IPS DF 6.9 (cell line): ENCODE measurements at regions not wholly inside any gene's neighbourhood (a gene's known extent, or its start where the extent isn't known, plus 50 kb on each side); places are given as distances from the start of the nearest gene placed in this dataset.

Source experiments
- DNase-seq: peaks from one replicate; pipeline ENCODE4 v3.0.0-alpha.2; 2013; ENCODE audit warnings: low read depth, low spot score
- H3K27ac ChIP-seq: one replicate; pipeline ENCODE4 v1.5.1; 2013; ENCODE audit warnings: low read length, control low read depth
- H3K27me3 ChIP-seq: 2 replicates; pipeline ENCODE4 v1.6.1; 2013; ENCODE audit warnings: mild to moderate bottlenecking, low read length; ENCODE audit not compliant: control insufficient read depth, insufficient read depth
- H3K36me3 ChIP-seq: 2 replicates; pipeline ENCODE4 v1.6.1; 2013; ENCODE audit warnings: low read length; ENCODE audit not compliant: control insufficient read depth, insufficient read depth
- H3K4me1 ChIP-seq: 2 replicates; pipeline ENCODE4 v1.6.1; 2013; ENCODE audit warnings: low read length; ENCODE audit not compliant: control insufficient read depth, insufficient read depth
- H3K4me3 ChIP-seq: 2 replicates; pipeline ENCODE4 v1.5.1; 2013; ENCODE audit warnings: mild to moderate bottlenecking, low read length
- H3K9me3 ChIP-seq: 2 replicates; pipeline ENCODE4 v1.6.1; 2013; ENCODE audit warnings: low read length, inconsistent platforms; ENCODE audit not compliant: control insufficient read depth, insufficient read depth
- WGBS: extraction: QIAGEN DNeasy Blood & Tissue Kit; methylation state at CpG from one replicate; pipeline ENCODE4 v1.1.7; 2013; ENCODE audit warnings: mixed read lengths, missing lambda C conversion rate; ENCODE audit not compliant: insufficient read length, insufficient coverage; 5-methylcytosine and 5-hydroxymethylcytosine counted together

DNA sequence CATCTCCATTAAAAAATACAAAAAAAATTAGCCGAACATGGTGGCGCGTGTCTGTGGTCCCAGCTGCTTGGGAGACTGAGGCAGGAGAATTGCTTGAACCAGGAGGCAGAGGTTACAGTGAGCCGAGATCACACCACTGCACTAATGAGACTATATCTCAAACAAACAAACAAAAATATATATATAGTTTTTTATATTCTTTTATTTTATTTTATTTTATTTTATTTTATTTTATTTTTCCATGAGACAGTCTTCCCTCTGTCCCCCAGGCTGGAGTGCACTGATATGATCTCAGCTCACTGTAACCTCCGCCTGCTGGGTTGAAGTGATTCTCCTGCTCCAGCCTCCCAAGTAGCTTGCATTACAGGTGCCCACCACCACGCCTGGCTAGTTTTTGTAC lies 79.5 kb downstream of the IRF2BPL start:
- Histone ChIP-seq H3K4me3 (no peak overlapping the region), H3K27ac (no peak overlapping the region), H3K9me3 (no peaks in the 10 kb centered on the region), H3K36me3 (no peaks in the 10 kb centered on the region), H3K4me1 (peaks cover 7% of the 10 kb centered on the region), H3K27me3 (no peaks in the 10 kb centered on the region)
- no peak for DNase-seq
- WGBS, result no CpG with 5 or more reads among the region's 6 CpGs

DNA sequence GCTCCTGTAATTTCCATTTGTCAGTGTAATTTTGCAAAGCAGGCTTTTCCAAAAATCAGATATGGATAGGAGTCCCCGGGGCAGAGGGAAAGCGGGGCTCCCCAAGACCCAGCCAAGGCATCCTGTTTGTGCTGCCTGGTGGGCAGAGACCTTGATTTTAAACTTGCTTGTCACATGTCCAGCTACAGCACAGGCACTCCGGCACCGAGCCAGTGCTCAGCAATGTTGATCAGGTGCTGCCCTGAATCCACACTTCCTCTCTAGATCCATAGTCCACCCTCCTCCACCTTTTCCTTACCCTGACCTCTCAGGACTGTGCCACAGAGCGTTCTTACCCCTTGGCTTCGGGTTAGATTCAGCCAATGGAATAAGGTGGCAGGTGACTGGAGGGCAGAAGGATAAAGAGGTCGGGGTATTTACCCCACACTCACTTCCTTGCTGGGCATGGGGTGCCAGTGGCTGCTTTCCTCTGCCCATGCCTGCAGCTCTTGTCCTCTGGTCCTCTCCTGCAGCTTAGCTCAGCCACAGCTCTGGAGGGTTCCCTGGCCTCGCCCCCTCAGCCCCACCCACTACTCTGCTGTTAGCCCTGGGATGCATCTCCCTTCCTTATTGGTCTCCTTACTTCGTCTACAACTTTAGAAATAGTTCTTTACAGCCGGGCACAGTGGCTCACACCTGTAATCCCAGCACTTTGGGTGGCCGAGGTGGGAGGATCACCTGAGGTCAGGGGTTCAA lies 80.1 kb downstream of the IRF2BPL start:
- WGBS, result no CpG with 5 or more reads among the region's 11 CpGs
- Histone ChIP-seq H3K27ac (no peak overlapping the region), H3K27me3 (no peaks in the 10 kb centered on the region), H3K36me3 (no peaks in the 10 kb centered on the region), H3K4me3 (no peak overlapping the region), H3K9me3 (no peaks in the 10 kb centered on the region), H3K4me1 (peaks cover 7% of the 10 kb centered on the region)
- no peak for DNase-seq

DNA sequence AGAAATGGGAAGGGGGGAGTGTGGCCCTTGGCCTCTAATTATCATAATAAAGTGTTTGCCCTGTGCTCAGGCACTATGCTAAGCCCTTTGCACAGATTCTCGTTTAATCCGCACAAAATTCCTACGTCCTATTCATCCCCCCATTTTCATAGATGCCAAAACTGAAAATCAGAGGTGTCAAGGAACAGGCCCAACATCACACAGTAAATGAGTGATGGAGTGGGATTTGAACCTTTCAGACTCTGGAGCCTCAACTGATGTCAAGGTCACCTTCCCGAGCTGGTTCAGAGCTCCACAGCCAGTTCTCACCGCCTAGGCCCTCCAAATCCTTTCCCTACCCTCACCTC lies 80.7 kb downstream of the IRF2BPL start:
- no peaks in the 10 kb centered on the region for H3K9me3 ChIP-seq
- H3K27me3 ChIP-seq, result no peaks in the 10 kb centered on the region
- H3K4me1 ChIP-seq, result peaks cover 7% of the 10 kb centered on the region
- no peak overlapping the region for H3K27ac ChIP-seq
- no peak overlapping the region for H3K4me3 ChIP-seq
- WGBS, result no CpG with 5 or more reads among the region's 5 CpGs
- DNase-seq, result no peak
- H3K36me3 ChIP-seq, result no peaks in the 10 kb centered on the region

DNA sequence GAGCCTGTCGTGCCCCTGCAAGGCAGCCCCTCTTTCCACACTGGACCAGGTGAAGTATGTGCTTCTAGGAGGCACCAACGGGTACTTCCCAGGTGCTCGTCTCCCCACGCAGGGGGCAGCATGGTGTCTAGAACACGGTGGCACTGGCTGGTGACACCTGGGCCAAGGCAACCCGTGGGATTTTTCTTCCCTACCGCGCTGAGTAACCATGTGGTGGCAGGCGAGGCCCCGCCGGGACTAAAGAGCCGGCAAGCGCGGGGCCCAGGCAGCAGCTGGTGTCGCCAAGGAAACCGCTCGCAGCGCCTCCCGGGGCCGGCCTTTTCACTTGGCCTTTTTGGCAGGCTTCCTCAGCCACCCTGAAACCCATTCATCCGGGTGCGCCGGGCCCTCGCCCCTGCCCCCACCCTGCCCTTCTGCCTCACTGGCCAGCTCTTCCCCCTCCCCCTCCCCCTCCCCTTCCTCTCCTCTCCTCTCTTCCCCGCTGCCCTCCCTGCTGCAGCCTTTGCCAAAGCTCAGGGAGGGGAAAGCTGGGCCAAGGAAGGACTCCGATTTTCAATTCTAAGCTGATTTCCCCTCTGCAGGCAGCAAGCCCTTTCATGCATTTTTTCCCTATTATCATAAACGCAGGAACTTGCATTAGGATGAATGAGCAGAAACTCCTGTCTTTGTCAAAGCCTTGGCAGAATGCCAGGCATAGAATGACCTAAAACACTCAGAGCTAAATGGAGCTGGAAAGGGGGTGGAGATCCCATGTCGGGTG lies 81.2 kb downstream of the IRF2BPL start:
- Histone ChIP-seq H3K9me3 (no peaks in the 10 kb centered on the region), H3K4me3 (no peak overlapping the region), H3K36me3 (no peaks in the 10 kb centered on the region), H3K4me1 (peaks cover 7% of the 10 kb centered on the region), H3K27me3 (no peaks in the 10 kb centered on the region), H3K27ac (no peak overlapping the region)
- no CpG with 5 or more reads among the region's 28 CpGs for WGBS
- no peak for DNase-seq

DNA sequence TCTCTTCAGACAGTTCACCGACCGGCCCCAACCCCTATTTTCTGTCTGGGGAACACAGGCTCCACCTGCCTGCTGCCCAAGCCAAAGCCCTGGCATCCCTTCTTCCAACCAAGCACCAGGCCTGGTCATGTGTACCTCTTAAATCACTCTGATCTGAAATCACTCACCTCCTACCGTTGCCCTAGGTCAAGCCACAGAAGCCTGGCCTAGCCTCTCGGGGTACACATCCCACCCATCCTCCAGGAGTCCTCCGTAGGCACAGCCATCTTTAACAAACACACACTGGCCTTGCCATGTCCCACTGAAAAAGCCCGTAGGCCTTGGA lies 81.8 kb downstream of the IRF2BPL start:
- no CpG with 5 or more reads among the region's 6 CpGs for WGBS
- no peaks in the 10 kb centered on the region for H3K36me3 ChIP-seq
- H3K4me1 ChIP-seq, result peaks cover 7% of the 10 kb centered on the region
- no peaks in the 10 kb centered on the region for H3K27me3 ChIP-seq
- H3K9me3 ChIP-seq, result no peaks in the 10 kb centered on the region
- no peak overlapping the region for H3K4me3 ChIP-seq
- no peak for DNase-seq
- no peak overlapping the region for H3K27ac ChIP-seq

DNA sequence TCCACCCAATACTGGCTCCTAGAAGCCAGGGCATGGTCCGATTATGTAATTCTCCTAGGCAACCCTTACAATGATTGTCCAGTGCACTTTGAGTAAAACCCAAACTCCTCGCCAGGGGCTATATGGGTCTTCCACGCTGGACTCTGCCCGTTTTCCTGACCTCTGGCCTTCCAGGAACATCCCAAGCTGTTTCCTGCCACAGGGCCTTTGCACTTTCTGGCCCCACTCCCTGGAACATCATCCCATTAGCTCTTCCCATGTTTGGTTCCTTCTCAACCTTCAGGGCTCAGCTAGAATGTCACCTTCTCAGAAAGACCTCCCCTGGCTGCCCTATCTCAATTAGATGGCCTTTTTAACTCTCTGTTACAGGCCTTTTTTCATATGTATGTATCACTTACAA lies 85.4 kb downstream of the IRF2BPL start:
- no CpG with 5 or more reads among the region's 4 CpGs for WGBS
- no peak for DNase-seq
- Histone ChIP-seq H3K36me3 (no peaks in the 10 kb centered on the region), H3K9me3 (no peaks in the 10 kb centered on the region), H3K4me1 (peaks cover 10% of the 10 kb centered on the region), H3K27me3 (no peaks in the 10 kb centered on the region), H3K4me3 (no peak overlapping the region), H3K27ac (no peak overlapping the region)

DNA sequence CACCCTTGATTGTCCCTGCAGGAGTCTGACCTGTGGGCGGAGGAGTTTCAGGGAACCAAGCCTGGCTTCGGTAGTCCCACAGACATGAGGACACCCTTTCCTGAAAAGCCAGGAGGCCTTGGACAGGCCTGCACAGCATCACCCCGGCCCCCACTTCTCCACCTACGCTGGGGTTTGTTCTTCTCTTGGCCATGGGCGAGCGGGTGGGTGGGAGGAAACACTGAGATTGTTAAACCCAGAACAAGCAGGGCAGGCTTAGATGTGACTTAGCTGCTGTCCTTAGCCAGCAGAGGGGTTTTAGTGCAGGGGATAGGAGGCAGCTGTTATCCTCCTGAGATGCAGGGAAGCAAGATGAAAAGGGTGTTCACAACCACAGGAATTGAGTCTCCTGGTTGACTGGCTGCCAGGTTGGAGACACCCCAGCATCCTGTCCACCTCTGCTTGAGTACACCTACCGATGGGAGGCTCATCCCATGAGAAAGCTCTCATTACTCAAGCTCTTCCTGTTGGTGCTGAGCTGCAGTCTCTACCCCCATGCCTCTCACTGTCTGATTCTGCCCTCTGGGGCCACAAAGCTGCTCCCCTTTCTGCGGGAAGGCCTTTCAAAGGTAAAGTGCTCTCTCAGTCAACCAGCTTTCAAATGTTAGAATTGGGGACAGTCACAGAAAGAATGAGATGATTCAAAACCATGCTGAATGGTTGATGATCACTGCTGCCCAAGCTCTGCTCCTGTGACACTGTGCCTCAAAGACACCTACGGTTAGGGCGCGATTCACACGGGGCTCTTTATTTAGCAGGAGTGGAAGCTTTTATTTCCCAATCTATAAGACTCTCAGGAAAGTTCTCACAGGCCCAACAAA lies 86.3 kb downstream of the IRF2BPL start:
- WGBS, result no CpG with 5 or more reads among the region's 12 CpGs
- H3K27me3 ChIP-seq, result no peaks in the 10 kb centered on the region
- no peak overlapping the region for H3K27ac ChIP-seq
- DNase-seq, result no peak
- no peak overlapping the region for H3K4me3 ChIP-seq
- H3K4me1 ChIP-seq, result peaks cover 10% of the 10 kb centered on the region
- no peaks in the 10 kb centered on the region for H3K9me3 ChIP-seq
- no peaks in the 10 kb centered on the region for H3K36me3 ChIP-seq

DNA sequence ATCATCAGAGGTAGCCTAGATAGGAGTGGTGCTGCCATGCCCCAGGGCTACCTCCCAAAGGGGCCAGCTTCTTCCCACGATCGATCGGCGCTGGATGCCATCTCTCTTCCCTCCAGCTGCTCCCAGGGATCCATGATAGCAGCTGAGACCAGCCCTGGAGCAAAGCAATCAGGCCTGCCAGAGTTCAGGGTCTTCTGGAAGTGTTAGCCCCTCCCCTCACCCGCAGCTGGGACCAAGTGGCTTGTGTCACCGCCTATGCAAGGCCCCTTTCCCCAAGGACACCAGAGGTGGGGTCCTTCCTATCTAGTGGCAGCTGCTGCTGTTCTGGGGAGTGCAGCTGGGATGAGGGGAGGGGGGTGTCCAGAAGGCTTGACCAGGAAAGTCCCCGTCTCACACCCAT lies 87.0 kb downstream of the IRF2BPL start:
- H3K9me3 ChIP-seq, result no peaks in the 10 kb centered on the region
- WGBS, result no CpG with 5 or more reads among the region's 7 CpGs
- no peak overlapping the region for H3K4me3 ChIP-seq
- DNase-seq, result no peak
- H3K36me3 ChIP-seq, result no peaks in the 10 kb centered on the region
- no peaks in the 10 kb centered on the region for H3K27me3 ChIP-seq
- peaks cover 6% of the 10 kb centered on the region for H3K4me1 ChIP-seq
- no peak overlapping the region for H3K27ac ChIP-seq

DNA sequence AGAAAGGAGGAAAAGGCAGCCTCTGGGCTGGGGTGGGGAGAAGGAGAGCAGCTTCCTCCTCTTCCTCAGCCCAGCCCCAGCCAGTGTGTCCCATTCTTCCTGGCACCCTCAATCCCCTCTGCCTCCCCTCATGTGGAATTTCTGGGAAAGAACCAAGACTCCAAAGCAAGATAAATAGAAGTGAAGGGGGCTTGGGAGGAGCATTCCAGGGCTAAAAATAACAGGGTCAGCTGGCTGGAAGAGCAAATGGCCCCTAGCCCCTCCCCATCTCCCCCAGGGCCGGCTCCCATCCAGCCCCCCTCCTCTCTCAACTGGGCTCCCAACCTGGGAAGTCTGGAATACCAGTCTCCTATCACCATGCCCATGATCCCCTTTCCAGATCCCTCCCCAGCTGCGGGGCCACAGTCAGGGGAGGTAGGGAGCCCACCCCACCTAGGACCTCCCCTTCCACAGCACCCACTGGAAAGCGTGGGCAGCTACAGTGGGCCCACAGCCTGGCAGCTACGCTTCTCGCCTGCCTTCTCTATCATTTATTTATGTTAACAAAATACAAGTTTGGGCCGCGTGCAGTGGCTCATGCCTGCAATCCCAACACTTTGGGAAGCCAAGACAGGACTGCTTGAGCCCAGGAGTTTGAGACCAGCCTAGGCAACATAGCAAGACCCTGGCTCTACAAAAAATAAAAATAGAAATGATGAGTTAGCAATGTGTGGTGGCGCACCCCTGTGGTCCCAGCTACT lies 88.3 kb downstream of the IRF2BPL start:
- Histone ChIP-seq H3K4me3 (no peak overlapping the region), H3K27me3 (no peaks in the 10 kb centered on the region), H3K36me3 (no peaks in the 10 kb centered on the region), H3K27ac (no peak overlapping the region), H3K4me1 (peaks cover 6% of the 10 kb centered on the region), H3K9me3 (no peaks in the 10 kb centered on the region)
- WGBS, result no CpG with 5 or more reads among the region's 8 CpGs
- no peak for DNase-seq
